HAP-1 (cell line): ENCODE measurements at regions not wholly inside any gene's neighbourhood (a gene's known extent, or its start where the extent isn't known, plus 50 kb on each side); places are given as distances from the start of the nearest gene placed in this dataset.

Experiments
- DNase-seq, 2 experiments: peaks; one replicate each; pipeline ENCODE4 v3.0.0-alpha.2; 2016 to 2020; ENCODE audit warnings: low spot score in 2 of 2
- H3K27me3 ChIP-seq: fragments of 250-450 bp; sonication (Bioruptor Pico); 2 replicates; pipeline ENCODE4 v1.5.1; 2020; ENCODE audit warnings: low read depth, mild to moderate bottlenecking, moderate library complexity
- H3K36me3 ChIP-seq: fragments of 250-450 bp; sonication (Bioruptor Pico); replicated peaks from 2 replicates; pipeline ENCODE4 v1.5.1; 2020; ENCODE audit warnings: mild to moderate bottlenecking
- H3K4me1 ChIP-seq: fragments of 250-450 bp; sonication (Bioruptor Pico); 2 replicates; pipeline ENCODE4 v1.5.1; 2020; ENCODE audit warnings: mild to moderate bottlenecking
- H3K4me3 ChIP-seq: fragments of 250-450 bp; sonication (Bioruptor Pico); 2 replicates; pipeline ENCODE4 v1.5.1; 2020; ENCODE audit warnings: mild to moderate bottlenecking, moderate library complexity
- H3K9me3 ChIP-seq: fragments of 250-450 bp; sonication (Bioruptor Pico); 2 replicates; pipeline ENCODE4 v1.5.1; 2020; ENCODE audit warnings: mild to moderate bottlenecking, moderate library complexity
- in situ Hi-C: fragments of 300-500 bp; cut with MboI; formaldehyde crosslinking; loops from 3 replicates; pipeline ENCODE4 v1.14.3; 2020; ENCODE audit warnings: low sequenced_read_pairs, inconsistent platforms, mixed read lengths

DNA sequence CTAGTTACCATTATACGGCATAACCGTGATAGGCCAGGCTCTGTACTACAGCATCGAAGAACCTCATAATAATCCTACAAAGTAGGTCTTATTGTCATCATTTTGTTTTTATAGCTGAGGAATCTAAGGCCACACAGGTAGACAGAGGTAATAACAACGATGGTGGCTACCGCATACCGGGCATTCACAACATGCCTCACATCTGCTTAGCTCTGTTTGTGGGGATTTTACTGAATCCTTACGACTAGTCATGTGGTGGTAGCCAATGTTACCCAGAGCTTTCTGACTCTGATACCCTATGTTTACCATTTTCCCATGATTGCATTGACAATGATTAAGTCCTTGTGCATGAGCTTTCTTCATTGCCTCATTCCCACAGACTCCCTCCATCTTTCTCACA lies 269.4 kb downstream of the TCF7L2 start:
- no peak for DNase-seq
- Histone ChIP-seq H3K27me3 (no peaks in the 10 kb centered on the region; the same call in 1 of the 2 replicates), H3K9me3 (no peaks in the 10 kb centered on the region), H3K4me3 (no peak overlapping the region), H3K4me1 (no peaks in the 10 kb centered on the region), H3K36me3 (no peaks in the 10 kb centered on the region)
- in situ Hi-C loops: no loop called here

GRCh38 chr10:113221756-113222168 lies 271.7 kb downstream of the TCF7L2 start:
- Histone ChIP-seq H3K4me1 (no peaks in the 10 kb centered on the region), H3K27me3 (no peaks in the 10 kb centered on the region; the same call in 1 of the 2 replicates), H3K9me3 (no peaks in the 10 kb centered on the region), H3K36me3 (no peaks in the 10 kb centered on the region), H3K4me3 (no peak overlapping the region)
- in situ Hi-C loops: no loop called here
- DNase-seq: no peak

DNA sequence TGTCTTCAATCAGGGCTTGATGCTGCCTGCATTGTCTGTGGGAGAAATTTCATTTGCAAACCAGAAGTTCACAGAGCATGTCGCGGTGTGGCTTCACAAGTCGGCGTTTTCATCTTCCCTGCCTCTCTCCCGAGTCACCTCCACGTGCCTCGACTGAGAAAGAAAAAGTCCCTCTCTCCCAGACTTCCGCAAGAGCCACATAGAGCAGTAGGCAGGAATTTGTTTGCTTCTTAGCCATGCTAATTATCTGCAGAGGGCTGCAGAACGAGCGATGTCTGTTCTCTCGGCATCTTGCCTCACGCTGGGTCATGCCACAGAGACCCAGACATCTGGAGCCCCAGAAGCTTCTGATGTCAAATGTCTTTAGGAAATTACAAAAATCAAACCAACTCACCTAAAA lies 272.2 kb downstream of the TCF7L2 start:
- Histone ChIP-seq H3K9me3 (no peaks in the 10 kb centered on the region), H3K36me3 (no peaks in the 10 kb centered on the region), H3K4me3 (no peak overlapping the region), H3K4me1 (no peaks in the 10 kb centered on the region), H3K27me3 (no peaks in the 10 kb centered on the region; the same call in 1 of the 2 replicates)
- in situ Hi-C loops: no loop called here
- no peak for DNase-seq

GRCh38 chr10:113225364-113225763 lies 275.3 kb downstream of the TCF7L2 start:
- in situ Hi-C loops: no loop called here
- Histone ChIP-seq H3K4me1 (no peaks in the 10 kb centered on the region), H3K27me3 (no peaks in the 10 kb centered on the region; the same call in 1 of the 2 replicates), H3K4me3 (no peak overlapping the region), H3K9me3 (no peaks in the 10 kb centered on the region), H3K36me3 (no peaks in the 10 kb centered on the region)
- no peak for DNase-seq

DNA sequence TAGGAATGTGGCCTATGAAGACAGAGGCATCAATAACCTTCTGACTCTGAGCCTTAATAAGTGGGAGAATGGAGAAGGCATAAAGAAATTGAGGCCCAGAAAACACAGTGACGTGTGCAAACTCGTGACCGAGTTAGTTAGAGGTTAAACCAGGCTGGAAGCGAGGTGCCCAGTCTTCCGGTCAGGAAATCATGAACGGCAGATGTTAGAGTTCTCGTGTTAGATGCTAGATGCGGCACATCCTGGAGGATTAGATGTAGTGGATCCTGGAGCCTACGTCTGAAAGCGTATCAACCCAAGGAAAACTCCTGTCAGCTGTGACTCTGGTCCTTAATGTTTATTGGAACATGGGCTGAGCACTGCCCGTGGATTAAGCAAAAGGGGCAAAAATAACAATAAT lies 275.9 kb downstream of the TCF7L2 start:
- in situ Hi-C loops: no loop called here
- Histone ChIP-seq H3K4me3 (no peak overlapping the region), H3K4me1 (no peaks in the 10 kb centered on the region), H3K27me3 (no peaks in the 10 kb centered on the region; the same call in 1 of the 2 replicates), H3K36me3 (no peaks in the 10 kb centered on the region), H3K9me3 (no peaks in the 10 kb centered on the region)
- no peak for DNase-seq

DNA sequence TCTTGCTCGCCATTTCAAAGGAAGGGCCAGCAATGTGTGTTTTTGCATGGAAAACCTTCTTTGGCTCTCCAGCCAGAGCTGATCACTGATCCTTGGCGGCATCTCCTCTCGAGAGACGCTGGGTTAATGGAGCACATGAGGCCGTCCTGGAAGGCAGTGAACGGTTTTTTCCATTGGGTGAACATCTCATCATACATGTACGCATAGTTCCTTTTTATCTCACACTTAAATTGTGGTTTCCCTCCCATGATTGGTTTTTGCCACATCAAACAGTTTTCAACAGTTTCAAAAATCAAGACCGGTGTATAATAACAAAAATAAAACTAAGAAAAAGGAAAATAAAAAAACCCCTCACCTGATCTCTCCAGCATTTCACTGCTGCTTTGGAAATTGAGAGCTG lies 276.4 kb downstream of the TCF7L2 start:
- H3K4me3 ChIP-seq: no peak overlapping the region
- H3K27me3 ChIP-seq: no peaks in the 10 kb centered on the region; the same call in 1 of the 2 replicates
- no peak for DNase-seq
- in situ Hi-C loops: no loop called here
- no peaks in the 10 kb centered on the region for H3K36me3 ChIP-seq
- no peaks in the 10 kb centered on the region for H3K9me3 ChIP-seq
- no peaks in the 10 kb centered on the region for H3K4me1 ChIP-seq

DNA sequence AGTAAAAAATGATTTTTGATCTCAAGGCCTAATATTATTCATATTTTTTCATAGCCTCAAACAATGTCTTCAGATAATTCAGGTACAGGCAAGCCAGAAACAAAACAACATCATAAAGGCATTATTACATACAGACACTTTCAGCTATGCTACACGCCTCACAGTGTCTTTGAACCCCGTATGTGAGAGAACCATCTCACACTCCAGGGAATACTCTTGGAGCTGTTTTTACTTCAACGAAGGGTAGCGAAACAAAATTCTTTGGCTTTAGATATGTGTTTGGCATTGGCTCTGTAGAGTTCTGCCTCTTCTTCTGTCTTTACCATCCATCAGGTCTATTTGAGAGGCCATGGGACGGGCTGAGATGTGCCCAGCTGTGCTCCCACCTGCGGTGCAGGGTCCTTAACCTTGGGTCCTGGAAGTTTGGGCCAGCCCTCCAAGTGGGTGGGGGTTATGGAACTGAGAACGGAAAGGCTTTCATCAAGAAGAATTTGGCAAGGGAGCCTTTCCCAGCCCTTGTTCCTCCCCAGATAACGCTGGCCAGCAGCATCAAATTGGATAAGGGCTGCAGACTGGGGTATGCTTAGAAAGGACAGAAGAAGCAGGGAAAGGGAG lies 276.9 kb downstream of the TCF7L2 start:
- Histone ChIP-seq H3K36me3 (no peaks in the 10 kb centered on the region), H3K27me3 (no peaks in the 10 kb centered on the region; the same call in 1 of the 2 replicates), H3K4me1 (no peaks in the 10 kb centered on the region), H3K9me3 (no peaks in the 10 kb centered on the region), H3K4me3 (no peak overlapping the region)
- DNase-seq: no peak
- in situ Hi-C loops: no loop called here

GRCh38 chr10:113228530-113228929 lies 278.5 kb downstream of the TCF7L2 start:
- H3K27me3 ChIP-seq: no peaks in the 10 kb centered on the region
- no peaks in the 10 kb centered on the region for H3K4me1 ChIP-seq
- no peaks in the 10 kb centered on the region for H3K36me3 ChIP-seq
- no peak for DNase-seq
- H3K9me3 ChIP-seq: no peaks in the 10 kb centered on the region
- no peak overlapping the region for H3K4me3 ChIP-seq
- in situ Hi-C loops: no loop called here

DNA sequence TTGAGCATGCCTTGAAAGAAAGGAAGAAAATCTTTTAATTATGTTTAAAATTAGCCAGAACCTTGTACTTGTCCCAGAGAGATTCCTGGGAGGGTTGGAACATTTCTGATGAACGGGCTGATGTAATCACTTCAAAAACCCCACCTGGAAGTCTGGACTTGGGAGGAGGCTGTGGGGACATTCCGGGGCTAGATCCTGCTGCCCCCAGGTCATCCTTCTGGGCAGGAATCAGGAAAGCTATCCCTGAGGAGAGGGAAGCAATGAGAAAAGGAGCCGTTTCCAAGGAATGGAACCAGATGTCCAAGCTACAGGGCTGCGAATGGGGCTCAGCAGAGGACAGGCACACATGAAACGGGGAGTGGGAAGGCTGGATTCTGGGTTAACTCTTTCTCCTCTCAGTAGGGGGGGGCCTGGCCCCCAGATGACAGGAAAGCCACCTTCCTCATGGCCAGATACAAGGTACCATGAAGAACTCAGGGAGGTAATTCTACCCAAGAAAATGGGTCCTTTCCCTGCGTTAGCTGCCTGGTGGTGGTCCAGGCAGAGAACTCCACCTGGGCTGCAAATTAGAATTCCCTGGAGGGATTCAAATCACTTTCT lies 280.1 kb downstream of the TCF7L2 start:
- no peaks in the 10 kb centered on the region for H3K27me3 ChIP-seq
- no peak overlapping the region for H3K4me3 ChIP-seq
- no peak for DNase-seq
- no peaks in the 10 kb centered on the region for H3K9me3 ChIP-seq
- no peaks in the 10 kb centered on the region for H3K4me1 ChIP-seq
- H3K36me3 ChIP-seq: no peaks in the 10 kb centered on the region
- in situ Hi-C loops: no loop called here

DNA sequence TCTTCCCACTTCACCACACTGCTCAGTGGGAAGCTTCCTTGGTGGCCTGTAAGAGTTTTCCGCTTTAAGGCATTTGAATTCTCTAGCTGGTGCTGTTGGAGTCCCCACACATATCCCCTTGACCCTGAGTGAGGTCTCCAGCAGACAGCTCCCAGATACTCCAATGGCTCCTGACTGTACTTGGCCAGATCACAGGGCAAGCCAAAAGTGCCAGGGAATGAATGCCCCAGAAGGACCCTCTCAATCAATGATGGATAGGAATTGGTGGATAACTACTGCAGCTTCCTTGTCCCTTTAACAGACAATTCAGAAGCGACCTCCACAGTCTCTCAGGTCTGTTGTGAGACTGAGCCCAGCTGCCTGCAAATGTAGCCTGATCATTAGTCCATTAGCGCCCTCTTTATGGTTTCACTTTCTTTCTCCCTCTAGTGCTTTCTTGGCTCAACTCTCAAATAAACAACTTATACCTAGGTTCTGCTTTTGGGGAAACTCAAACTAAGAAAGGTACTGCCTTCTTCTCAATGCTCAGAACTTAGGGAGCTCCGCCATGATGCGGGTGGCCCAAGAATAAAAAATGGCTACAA lies 283.0 kb downstream of the TCF7L2 start:
- DNase-seq: no peak
- in situ Hi-C loops: no loop called here
- Histone ChIP-seq H3K36me3 (no peaks in the 10 kb centered on the region), H3K9me3 (no peaks in the 10 kb centered on the region), H3K4me3 (no peak overlapping the region), H3K4me1 (no peaks in the 10 kb centered on the region), H3K27me3 (no peaks in the 10 kb centered on the region)

GRCh38 chr10:113234481-113234880 lies 284.4 kb downstream of the TCF7L2 start:
- H3K27me3 ChIP-seq: no peaks in the 10 kb centered on the region
- DNase-seq: no peak
- in situ Hi-C loops: no loop called here
- H3K9me3 ChIP-seq: no peaks in the 10 kb centered on the region
- H3K4me3 ChIP-seq: no peak overlapping the region
- no peaks in the 10 kb centered on the region for H3K36me3 ChIP-seq
- no peaks in the 10 kb centered on the region for H3K4me1 ChIP-seq

GRCh38 chr10:113235508-113235907 lies 285.5 kb downstream of the TCF7L2 start:
- in situ Hi-C loops: no loop called here
- DNase-seq: no peak

DNA sequence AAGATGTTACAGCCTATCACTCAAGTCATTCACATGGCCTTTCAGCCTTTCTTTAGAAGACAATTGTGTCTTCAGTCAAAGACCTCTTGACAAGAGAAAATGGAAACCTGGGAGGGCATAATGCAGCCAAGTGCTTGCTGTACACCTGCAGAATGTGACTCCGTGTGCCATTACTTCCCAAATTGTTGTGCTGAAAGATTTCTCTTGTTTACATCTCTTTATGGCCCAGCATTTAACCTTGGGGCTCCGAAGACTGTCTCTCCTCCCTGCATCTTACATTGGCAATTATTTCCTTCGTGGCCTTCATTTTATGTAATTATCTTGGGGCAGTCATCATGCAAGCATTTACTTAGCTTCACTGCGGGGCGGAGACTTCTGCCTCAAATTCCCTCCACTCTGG lies 287.0 kb downstream of the TCF7L2 start:
- H3K4me1 ChIP-seq: no peaks in the 10 kb centered on the region
- in situ Hi-C loops: no loop called here
- H3K4me3 ChIP-seq: no peak overlapping the region
- no peaks in the 10 kb centered on the region for H3K36me3 ChIP-seq
- peaks cover 7% of the 10 kb centered on the region; the same call in 1 of the 2 replicates for H3K27me3 ChIP-seq
- H3K9me3 ChIP-seq: no peaks in the 10 kb centered on the region
- DNase-seq: no peak

More at GRCh38 chr10:113235508-113235907, 285.5 kb downstream of the TCF7L2 start:
- H3K27me3 ChIP-seq: peaks cover 4% of the 10 kb centered on the region; the same call in 1 of the 2 replicates
- no peak overlapping the region for H3K4me3 ChIP-seq
- no peaks in the 10 kb centered on the region for H3K36me3 ChIP-seq
- H3K9me3 ChIP-seq: no peaks in the 10 kb centered on the region
- H3K4me1 ChIP-seq: no peaks in the 10 kb centered on the region

- no peak for DNase-seq
- in situ Hi-C loops: no loop called here
- Histone ChIP-seq H3K4me3 (no peak overlapping the region), H3K9me3 (no peaks in the 10 kb centered on the region), H3K4me1 (no peaks in the 10 kb centered on the region), H3K36me3 (no peaks in the 10 kb centered on the region), H3K27me3 (peaks cover 7% of the 10 kb centered on the region; the same call in 1 of the 2 replicates)
Measured at GRCh38 chr10:113239566-113240350, 289.7 kb downstream of the TCF7L2 start.
